ENCODE measurements at regions not wholly inside any gene's neighbourhood (a gene's known extent, or its start where the extent isn't known, plus 50 kb on each side); places are given as distances from the start of the nearest gene placed in this dataset.

DNA sequence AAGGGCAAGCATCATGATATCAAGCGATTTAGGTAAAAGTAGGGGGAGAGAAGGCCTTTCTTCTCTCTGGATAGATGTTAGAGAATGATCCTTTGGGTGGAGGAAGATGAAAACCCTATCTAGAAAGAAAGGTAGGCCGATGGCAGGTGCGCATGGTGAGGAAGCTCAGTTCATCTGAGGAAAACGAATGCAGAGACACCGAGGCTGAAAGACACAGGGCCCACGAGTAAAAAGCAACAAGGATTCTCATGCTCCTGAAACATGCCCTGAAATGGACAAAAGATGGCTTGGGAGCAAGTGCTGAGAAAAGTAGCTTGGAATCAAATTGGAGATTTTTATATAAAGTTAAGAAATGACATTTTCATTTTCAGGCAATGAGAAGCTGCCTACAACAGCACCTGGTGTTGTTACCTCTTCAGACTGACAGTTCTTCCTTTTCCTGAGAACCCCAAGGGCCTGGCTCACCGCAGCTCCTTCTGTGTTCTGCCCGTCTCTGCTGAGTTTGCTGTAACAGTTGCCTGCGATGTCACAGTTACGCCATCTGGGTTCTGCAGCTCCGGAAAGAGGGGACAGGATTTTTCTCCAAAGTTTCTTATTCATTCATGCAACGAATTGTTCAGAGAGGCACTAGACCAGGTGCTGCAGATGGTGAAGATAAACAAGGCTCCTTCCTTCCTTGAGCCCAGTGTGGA lies 402.0 kb upstream of the KLF6 start:
- Histone ChIP-seq H4K20me1 (ENCODE audit: insufficient read depth) (no peaks in the 10 kb centered on the region), H3K79me2 (ENCODE audit: low read depth) (no peaks in the 10 kb centered on the region), H3K9me2 (ENCODE audit: insufficient read depth) (no peaks in the 10 kb centered on the region), H3K4me3 (no peak overlapping the region), H3K4me1 (replicated peaks; ENCODE audit: insufficient read depth) (no peaks in the 10 kb centered on the region), H3K9me3 (ENCODE audit: insufficient read depth, low read depth) (no peaks in the 10 kb centered on the region), H3K4me2 (no peak overlapping the region), H2AFZ (no peak overlapping the region), H3K27me3 (ENCODE audit: insufficient read depth, low read depth) (no peaks in the 10 kb centered on the region), H3F3A (ENCODE audit: insufficient read depth, low read depth) (no peaks in the 10 kb centered on the region), H3K27ac (no peak overlapping the region), H3K36me3 (ENCODE audit: low read depth) (no peaks in the 10 kb centered on the region)
- intact Hi-C loops (cut with micrococcal nuclease; ENCODE audit: unreplicated experiment) = no loop called here
- TF ChIP-seq EZH2 (IDR thresholded peaks at IDR 0.05; ENCODE audit: low read depth) = no peak
- TF ChIP-seq, protein P1, sequence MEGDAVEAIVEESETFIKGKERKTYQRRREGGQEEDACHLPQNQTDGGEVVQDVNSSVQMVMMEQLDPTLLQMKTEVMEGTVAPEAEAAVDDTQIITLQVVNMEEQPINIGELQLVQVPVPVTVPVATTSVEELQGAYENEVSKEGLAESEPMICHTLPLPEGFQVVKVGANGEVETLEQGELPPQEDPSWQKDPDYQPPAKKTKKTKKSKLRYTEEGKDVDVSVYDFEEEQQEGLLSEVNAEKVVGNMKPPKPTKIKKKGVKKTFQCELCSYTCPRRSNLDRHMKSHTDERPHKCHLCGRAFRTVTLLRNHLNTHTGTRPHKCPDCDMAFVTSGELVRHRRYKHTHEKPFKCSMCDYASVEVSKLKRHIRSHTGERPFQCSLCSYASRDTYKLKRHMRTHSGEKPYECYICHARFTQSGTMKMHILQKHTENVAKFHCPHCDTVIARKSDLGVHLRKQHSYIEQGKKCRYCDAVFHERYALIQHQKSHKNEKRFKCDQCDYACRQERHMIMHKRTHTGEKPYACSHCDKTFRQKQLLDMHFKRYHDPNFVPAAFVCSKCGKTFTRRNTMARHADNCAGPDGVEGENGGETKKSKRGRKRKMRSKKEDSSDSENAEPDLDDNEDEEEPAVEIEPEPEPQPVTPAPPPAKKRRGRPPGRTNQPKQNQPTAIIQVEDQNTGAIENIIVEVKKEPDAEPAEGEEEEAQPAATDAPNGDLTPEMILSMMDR (conservative IDR thresholded peaks at IDR 0.05) = no peak
- no peak for DNase-seq
- ChIA-PET CTCF (interaction anchor here (0.6 kb wide), 1 partner anchor 1899 kb away, joined by 3 read pairs; no protein-coding TSS in a partner anchor), POLR2A (ENCODE audit: unreplicated experiment) (no interaction called here)
- no TSS peak for BruUV-seq (replicated peaks)

- CTCF ChIA-PET = interaction anchor here (0.6 kb wide), 1 partner anchor 463 kb away, joined by 5 read pairs; no protein-coding TSS in a partner anchor
- no peak overlapping the region for H2AFZ ChIP-seq
- no peak for TF ChIP-seq EZH2 (IDR thresholded peaks at IDR 0.05; ENCODE audit: low read depth)
- TF ChIP-seq, protein P1 (conservative IDR thresholded peaks at IDR 0.05) = no peak
Observed at GRCh38 chr10:4183761-4184261, 398.8 kb upstream of the KLF6 start.

GRCh38 chr10:4181621-4182049 lies 396.6 kb upstream of the KLF6 start:
- Histone ChIP-seq H3K9me3 (ENCODE audit: insufficient read depth, low read depth) (no peaks in the 10 kb centered on the region), H3K36me3 (ENCODE audit: low read depth) (no peaks in the 10 kb centered on the region), H3K4me3 (no peak overlapping the region), H3K9me2 (ENCODE audit: insufficient read depth) (no peaks in the 10 kb centered on the region), H3K4me1 (replicated peaks; ENCODE audit: insufficient read depth) (no peaks in the 10 kb centered on the region), H3K27me3 (ENCODE audit: insufficient read depth, low read depth) (no peaks in the 10 kb centered on the region), H3K79me2 (ENCODE audit: low read depth) (no peaks in the 10 kb centered on the region), H3K4me2 (no peak overlapping the region), H3F3A (ENCODE audit: insufficient read depth, low read depth) (no peaks in the 10 kb centered on the region), H4K20me1 (ENCODE audit: insufficient read depth) (no peaks in the 10 kb centered on the region), H2AFZ (no peak overlapping the region), H3K27ac (no peak overlapping the region)
- ChIA-PET CTCF (no interaction called here), POLR2A (ENCODE audit: unreplicated experiment) (no interaction called here)
- intact Hi-C loops (cut with micrococcal nuclease; ENCODE audit: unreplicated experiment) = no loop called here
- TF ChIP-seq EZH2 (IDR thresholded peaks at IDR 0.05; ENCODE audit: low read depth) = no peak
- TF ChIP-seq, protein P1 (conservative IDR thresholded peaks at IDR 0.05) = no peak
- no peak for DNase-seq
- no TSS peak for BruUV-seq (replicated peaks)

More at GRCh38 chr10:4183761-4184261, 398.8 kb upstream of the KLF6 start:
- Histone ChIP-seq H3K79me2 (ENCODE audit: low read depth) (no peaks in the 10 kb centered on the region), H4K20me1 (ENCODE audit: insufficient read depth) (no peaks in the 10 kb centered on the region), H3K27me3 (ENCODE audit: insufficient read depth, low read depth) (no peaks in the 10 kb centered on the region), H3K36me3 (ENCODE audit: low read depth) (no peaks in the 10 kb centered on the region), H3K4me3 (no peak overlapping the region), H3F3A (ENCODE audit: insufficient read depth, low read depth) (no peaks in the 10 kb centered on the region), H3K4me1 (replicated peaks; ENCODE audit: insufficient read depth) (no peaks in the 10 kb centered on the region), H3K9me2 (ENCODE audit: insufficient read depth) (no peaks in the 10 kb centered on the region), H3K27ac (no peak overlapping the region), H3K4me2 (no peak overlapping the region), H3K9me3 (ENCODE audit: insufficient read depth, low read depth) (no peaks in the 10 kb centered on the region)
- DNase-seq = no peak
- intact Hi-C loops (cut with micrococcal nuclease; ENCODE audit: unreplicated experiment) = no loop called here
- POLR2A ChIA-PET (ENCODE audit: unreplicated experiment) = no interaction called here
- no TSS peak for BruUV-seq (replicated peaks)
